ENCODE measurements at regions not wholly inside any gene's neighbourhood (a gene's known extent, or its start where the extent isn't known, plus 50 kb on each side); places are given as distances from the start of the nearest gene placed in this dataset.

GRCh38 chr6:165820934-165821333 is 157.9 kb upstream of the PDE10A start:
- no peak overlapping the region for H3K4me3 ChIP-seq (ENCODE audit: low read depth, low read length)
- DNase-seq (ENCODE audit: low read depth, low spot score): no peak
- no peak for TF ChIP-seq CTCF (IDR thresholded peaks at IDR 0.05; ENCODE audit: low read depth, low read length)
- in situ Hi-C loops (cut with HindIII; ENCODE audit: low sequenced_read_pairs): no loop called here

GRCh38 chr6:165820407-165820806 is 157.4 kb upstream of the PDE10A start:
- in situ Hi-C loops (cut with HindIII; ENCODE audit: low sequenced_read_pairs): no loop called here
- TF ChIP-seq CTCF (IDR thresholded peaks at IDR 0.05; ENCODE audit: low read depth, low read length): no peak

GRCh38 chr6:165819394-165819793 is 156.4 kb upstream of the PDE10A start:
- no peak for DNase-seq (ENCODE audit: low read depth, low spot score)
- in situ Hi-C loops (cut with HindIII; ENCODE audit: low sequenced_read_pairs): no loop called here
- H3K4me3 ChIP-seq (ENCODE audit: low read depth, low read length): no peak overlapping the region
- no peak for TF ChIP-seq CTCF (IDR thresholded peaks at IDR 0.05; ENCODE audit: low read depth, low read length)

More at GRCh38 chr6:165820407-165820806, 157.4 kb upstream of the PDE10A start:
- no peak for DNase-seq (ENCODE audit: low read depth, low spot score)
- no peak overlapping the region for H3K4me3 ChIP-seq (ENCODE audit: low read depth, low read length)

GRCh38 chr6:165818200-165818599 is 155.2 kb upstream of the PDE10A start:
- in situ Hi-C loops (cut with HindIII; ENCODE audit: low sequenced_read_pairs): no loop called here
- no peak for DNase-seq (ENCODE audit: low read depth, low spot score)
- H3K4me3 ChIP-seq (ENCODE audit: low read depth, low read length): no peak overlapping the region
- no peak for TF ChIP-seq CTCF (IDR thresholded peaks at IDR 0.05; ENCODE audit: low read depth, low read length)

GRCh38 chr6:165817771-165818170 is 154.7 kb upstream of the PDE10A start:
- no peak for DNase-seq (ENCODE audit: low read depth, low spot score)
- H3K4me3 ChIP-seq (ENCODE audit: low read depth, low read length): no peak overlapping the region
- TF ChIP-seq CTCF (IDR thresholded peaks at IDR 0.05; ENCODE audit: low read depth, low read length): no peak
- in situ Hi-C loops (cut with HindIII; ENCODE audit: low sequenced_read_pairs): no loop called here

GRCh38 chr6:165817148-165817547 is 154.1 kb upstream of the PDE10A start:
- TF ChIP-seq CTCF (IDR thresholded peaks at IDR 0.05; ENCODE audit: low read depth, low read length): no peak
- in situ Hi-C loops (cut with HindIII; ENCODE audit: low sequenced_read_pairs): no loop called here
- no peak overlapping the region for H3K4me3 ChIP-seq (ENCODE audit: low read depth, low read length)
- no peak for DNase-seq (ENCODE audit: low read depth, low spot score)

GRCh38 chr6:165814679-165815078 is 151.6 kb upstream of the PDE10A start:
- no peak for TF ChIP-seq CTCF (IDR thresholded peaks at IDR 0.05; ENCODE audit: low read depth, low read length)
- no peak overlapping the region for H3K4me3 ChIP-seq (ENCODE audit: low read depth, low read length)
- in situ Hi-C loops (cut with HindIII; ENCODE audit: low sequenced_read_pairs): no loop called here
- DNase-seq (ENCODE audit: low read depth, low spot score): no peak
